Muscle of leg (tissue), 3 donors: ENCODE measurements at regions not wholly inside any gene's neighbourhood (a gene's known extent, or its start where the extent isn't known, plus 50 kb on each side); places are given as distances from the start of the nearest gene placed in this dataset.

ENCODE experiments used
- DNase-seq: peaks from one replicate; pipeline ENCODE4 v3.0.0; 2013
- H3K27ac ChIP-seq: one replicate; pipeline ENCODE4 v1.5.1; 2013; ENCODE audit warnings: mild to moderate bottlenecking, low read length, control low read depth
- H3K27me3 ChIP-seq: one replicate; pipeline ENCODE4 v1.6.1; 2013; ENCODE audit warnings: low read length; ENCODE audit not compliant: control insufficient read depth, insufficient read depth
- H3K36me3 ChIP-seq: one replicate; pipeline ENCODE4 v1.6.1; 2013; ENCODE audit warnings: low read length; ENCODE audit not compliant: control insufficient read depth, insufficient read depth
- H3K4me1 ChIP-seq: one replicate; pipeline ENCODE4 v1.6.1; 2013; ENCODE audit warnings: low read length; ENCODE audit not compliant: control insufficient read depth, insufficient read depth
- H3K4me3 ChIP-seq: one replicate; pipeline ENCODE4 v1.5.1; 2013; ENCODE audit warnings: low read length, control low read depth
- H3K9me3 ChIP-seq: replicated peaks from 2 replicates; pipeline ENCODE4 v1.6.1; 2013; ENCODE audit warnings: low read depth, low read length; ENCODE audit not compliant: control insufficient read depth
- WGBS: methylation state at CpG from one replicate; pipeline ENCODE4 v1.1.5; 2013; ENCODE audit warnings: missing lambda C conversion rate; ENCODE audit not compliant: insufficient coverage; 5-methylcytosine and 5-hydroxymethylcytosine counted together

GRCh38 chr6:20310185-20310584 lies 91.5 kb upstream of the E2F3 start:
- no CpG with 5 or more reads among the region's 1 CpG for WGBS
- DNase-seq, result no peak

DNA sequence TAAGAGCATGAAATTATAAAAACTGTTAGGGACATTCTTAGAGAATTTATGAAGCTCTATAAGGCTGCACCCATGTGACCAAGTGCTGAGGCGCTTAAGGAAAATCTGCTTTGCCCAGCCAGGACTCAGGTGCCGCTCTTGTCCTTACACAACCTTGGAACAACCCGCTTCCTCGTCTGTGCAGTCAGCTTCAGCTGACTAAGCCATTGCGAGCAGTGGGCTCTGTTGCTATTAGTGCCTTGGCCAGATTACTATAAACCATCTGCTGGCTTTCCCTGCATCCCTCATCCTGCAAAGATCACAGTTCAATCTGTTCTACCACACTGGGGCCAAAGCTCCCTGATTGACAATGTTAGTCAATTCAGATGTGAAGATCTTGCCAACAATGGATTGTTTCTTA lies 89.1 kb upstream of the E2F3 start:
- Histone ChIP-seq H3K36me3 (no peaks in the 10 kb centered on the region), H3K27me3 (no peaks in the 10 kb centered on the region), H3K27ac (no peak overlapping the region), H3K4me3 (no peak overlapping the region), H3K4me1 (no peaks in the 10 kb centered on the region), H3K9me3 (no peaks in the 10 kb centered on the region)
- no peak for DNase-seq
- 61% methylated on average over 5 of the region's 5 CpGs for WGBS

More at GRCh38 chr6:20310185-20310584, 91.5 kb upstream of the E2F3 start:
- no peaks in the 10 kb centered on the region for H3K9me3 ChIP-seq
- H3K4me1 ChIP-seq, result no peaks in the 10 kb centered on the region
- H3K27me3 ChIP-seq, result no peaks in the 10 kb centered on the region
- no peak overlapping the region for H3K27ac ChIP-seq
- H3K36me3 ChIP-seq, result no peaks in the 10 kb centered on the region
- H3K4me3 ChIP-seq, result no peak overlapping the region

DNA sequence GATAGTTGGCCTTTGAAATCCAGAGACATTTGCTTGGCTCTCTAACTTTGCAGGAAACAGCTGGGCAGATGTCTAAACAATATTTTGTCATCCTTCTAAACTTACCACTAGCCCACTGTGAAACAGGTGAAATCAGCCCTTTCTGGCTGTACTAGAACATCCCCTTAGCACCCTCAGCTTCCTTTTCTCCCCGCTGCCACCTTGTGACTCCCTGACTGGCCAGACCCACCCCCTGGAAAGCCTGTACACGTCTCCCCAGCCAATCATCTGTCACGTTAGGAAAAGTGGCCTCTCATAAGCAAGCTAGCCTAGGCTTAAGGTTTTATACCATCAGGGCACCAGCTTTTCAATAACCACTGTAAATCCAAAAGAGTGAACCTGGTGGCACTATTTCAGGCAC lies 88.6 kb upstream of the E2F3 start:
- Histone ChIP-seq H3K27me3 (no peaks in the 10 kb centered on the region), H3K36me3 (no peaks in the 10 kb centered on the region), H3K4me1 (no peaks in the 10 kb centered on the region), H3K27ac (no peak overlapping the region), H3K4me3 (no peak overlapping the region), H3K9me3 (no peaks in the 10 kb centered on the region)
- 44% methylated on average over 3 of the region's 3 CpGs for WGBS
- no peak for DNase-seq

GRCh38 chr6:20313960-20314530 lies 87.6 kb upstream of the E2F3 start:
- H3K27ac ChIP-seq, result no peak overlapping the region
- WGBS, result no CpG with 5 or more reads among the region's 7 CpGs
- H3K9me3 ChIP-seq, result no peaks in the 10 kb centered on the region
- H3K36me3 ChIP-seq, result no peaks in the 10 kb centered on the region
- no peak for DNase-seq
- H3K27me3 ChIP-seq, result no peaks in the 10 kb centered on the region
- H3K4me1 ChIP-seq, result no peaks in the 10 kb centered on the region
- H3K4me3 ChIP-seq, result no peak overlapping the region

GRCh38 chr6:20314866-20315845 lies 86.5 kb upstream of the E2F3 start:
- H3K4me1 ChIP-seq, result no peaks in the 10 kb centered on the region
- no peak for DNase-seq
- H3K27me3 ChIP-seq, result no peaks in the 10 kb centered on the region
- no peak overlapping the region for H3K4me3 ChIP-seq
- WGBS, result 51% methylated on average over 3 of the region's 4 CpGs
- no peaks in the 10 kb centered on the region for H3K36me3 ChIP-seq
- no peak overlapping the region for H3K27ac ChIP-seq
- no peaks in the 10 kb centered on the region for H3K9me3 ChIP-seq

DNA sequence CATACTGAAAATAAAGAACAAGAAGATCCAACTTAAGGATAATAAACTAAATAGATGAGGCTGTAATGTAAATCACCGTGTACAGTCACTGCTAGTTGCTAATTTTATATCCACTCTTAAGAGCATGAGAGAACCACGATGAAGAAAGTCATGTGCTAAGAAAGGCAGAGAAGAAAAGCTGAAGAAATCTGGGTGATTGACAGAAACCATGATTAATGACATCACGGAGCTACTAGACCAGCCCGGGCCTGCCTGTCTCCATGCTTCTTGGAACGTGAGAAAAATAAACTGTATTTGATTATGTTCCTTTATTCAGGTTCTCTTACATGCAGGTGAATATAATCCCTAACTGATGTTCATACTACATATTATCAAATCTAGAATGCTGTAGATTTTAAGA lies 84.2 kb upstream of the E2F3 start:
- no CpG with 5 or more reads among the region's 5 CpGs for WGBS
- DNase-seq, result no peak
- Histone ChIP-seq H3K4me1 (no peaks in the 10 kb centered on the region), H3K4me3 (no peak overlapping the region), H3K27ac (no peak overlapping the region), H3K27me3 (no peaks in the 10 kb centered on the region), H3K9me3 (no peaks in the 10 kb centered on the region), H3K36me3 (no peaks in the 10 kb centered on the region)

DNA sequence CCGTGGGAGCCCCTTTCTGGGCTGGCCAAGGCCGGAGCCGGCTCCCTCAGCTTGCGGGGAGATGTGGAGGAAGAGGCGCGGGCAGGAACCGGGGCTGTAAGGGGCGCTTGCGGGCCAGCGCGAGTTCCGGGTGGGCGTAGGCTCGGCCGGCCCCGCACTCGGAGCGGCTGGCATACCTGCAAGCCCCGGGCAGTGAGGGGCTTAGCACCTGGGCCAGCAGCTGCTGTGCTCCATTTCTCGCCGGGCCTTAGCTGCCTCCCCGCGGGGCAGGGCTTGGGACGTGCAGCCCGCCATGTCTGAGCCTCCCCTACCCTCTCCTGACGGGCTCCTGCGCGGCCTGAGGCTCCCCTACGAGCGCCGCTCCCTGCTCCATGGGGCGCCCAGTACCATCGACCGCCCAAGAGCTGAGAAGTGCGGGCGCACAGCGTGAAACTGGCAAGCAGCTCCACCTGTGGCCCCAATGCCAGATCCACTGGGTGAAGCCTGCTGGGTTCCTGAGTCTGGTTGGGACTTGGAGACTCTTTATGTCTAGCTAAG lies 82.8 kb upstream of the E2F3 start:
- WGBS, result 95% methylated on average over 31 of the region's 37 CpGs
- Histone ChIP-seq H3K36me3 (no peaks in the 10 kb centered on the region), H3K9me3 (no peaks in the 10 kb centered on the region), H3K27ac (no peak overlapping the region), H3K4me3 (no peak overlapping the region), H3K27me3 (no peaks in the 10 kb centered on the region), H3K4me1 (no peaks in the 10 kb centered on the region)
- DNase-seq, result no peak

DNA sequence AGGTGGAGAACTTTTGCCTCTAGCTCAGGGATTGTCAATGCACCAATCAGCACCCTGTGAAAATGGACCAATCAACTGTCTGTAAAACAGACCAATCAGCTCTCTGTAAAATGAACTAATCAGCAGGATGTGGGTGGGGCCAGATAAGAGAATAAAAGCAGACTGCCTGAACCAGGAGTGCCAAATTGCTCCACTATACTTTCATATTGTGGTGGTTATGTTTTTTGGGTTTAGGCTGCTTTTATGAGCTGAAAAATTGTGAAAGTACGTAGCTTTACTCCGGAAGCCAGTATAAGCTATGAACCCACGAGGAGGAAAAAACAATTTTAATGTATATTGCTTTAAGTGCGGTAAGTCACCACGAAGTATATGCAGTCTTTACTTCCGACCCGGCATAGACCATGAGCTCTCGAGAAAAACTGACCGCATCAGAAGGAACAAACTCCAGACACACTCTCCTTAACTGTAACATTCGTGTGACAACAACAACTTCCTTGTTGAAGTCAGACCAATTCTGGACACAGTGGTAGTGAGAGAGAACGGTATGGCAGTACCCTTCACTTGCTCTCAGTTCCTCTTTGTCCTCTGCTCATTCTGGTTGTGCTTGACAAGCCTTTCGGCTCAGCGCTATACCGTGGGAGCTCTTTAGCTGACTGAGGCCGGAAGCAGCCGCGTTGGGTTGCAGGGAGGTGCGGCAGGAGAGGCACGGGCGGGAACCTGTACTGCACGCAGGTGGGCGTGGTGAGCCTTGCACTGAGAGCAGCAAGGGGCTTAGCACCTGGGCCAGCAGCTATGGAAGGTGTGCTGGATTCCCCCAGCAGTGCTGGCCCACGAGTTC lies 81.9 kb upstream of the E2F3 start:
- Histone ChIP-seq H3K4me1 (no peaks in the 10 kb centered on the region), H3K27ac (no peak overlapping the region), H3K4me3 (no peak overlapping the region), H3K27me3 (no peaks in the 10 kb centered on the region), H3K9me3 (no peaks in the 10 kb centered on the region), H3K36me3 (no peaks in the 10 kb centered on the region)
- peak; percentile 69 for DNase-seq
- WGBS, result 75% methylated on average over 12 of the region's 23 CpGs

DNA sequence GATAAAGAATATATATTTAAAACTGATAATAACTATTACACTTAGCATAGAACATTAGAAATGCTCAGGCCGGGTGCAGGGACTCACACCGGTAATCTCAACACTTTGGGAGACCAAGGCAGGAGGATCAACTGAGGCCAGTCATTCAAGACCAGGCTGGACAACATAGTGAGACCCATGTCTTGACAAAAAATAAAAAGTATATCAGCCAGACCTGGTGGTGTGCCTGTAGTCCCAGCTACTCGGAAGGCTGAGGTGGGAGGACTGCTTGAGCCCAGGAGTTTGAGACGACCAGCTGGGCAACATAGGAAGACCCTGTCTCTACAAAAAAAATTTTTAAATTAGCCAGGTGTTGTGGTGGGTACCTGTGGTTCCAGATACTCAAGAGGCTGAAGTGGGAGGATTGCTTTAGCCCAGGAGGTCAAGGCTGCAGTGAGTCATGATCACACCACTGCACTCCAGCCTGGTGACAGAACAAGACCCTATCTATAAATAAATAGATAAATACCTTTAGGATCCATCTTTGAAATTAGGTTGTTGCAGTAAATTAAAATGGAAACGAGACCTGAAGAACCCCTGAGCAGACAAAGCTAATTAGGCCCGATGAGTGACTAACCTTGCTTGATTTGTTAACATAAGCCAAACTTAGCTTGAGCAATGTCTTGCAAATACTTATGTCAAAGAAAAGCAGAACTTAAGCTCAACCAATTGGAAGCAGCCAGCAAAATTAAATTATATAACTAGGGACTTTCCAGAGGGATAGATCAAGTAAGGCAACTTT lies 75.8 kb upstream of the E2F3 start:
- Histone ChIP-seq H3K27ac (no peak overlapping the region), H3K4me1 (no peaks in the 10 kb centered on the region), H3K27me3 (no peaks in the 10 kb centered on the region), H3K36me3 (no peaks in the 10 kb centered on the region), H3K9me3 (no peaks in the 10 kb centered on the region), H3K4me3 (no peak overlapping the region)
- 94% methylated on average over 3 of the region's 6 CpGs for WGBS
- no peak for DNase-seq
